SJCRH30 (cell line): ENCODE measurements at regions not wholly inside any gene's neighbourhood (a gene's known extent, or its start where the extent isn't known, plus 50 kb on each side); places are given as distances from the start of the nearest gene placed in this dataset.
"Not testable (repeated sequence)": the region's sequence is repeated elsewhere in the genome, so short reads cannot be mapped to it uniquely, and the experiment has no call there.

ENCODE experiments used
- DNase-seq, 2 experiments: peaks; one replicate each; pipeline ENCODE4 v3.0.0-alpha.2; 2015 to 2020
- H3K27ac ChIP-seq: fragments of 250-450 bp; sonication (Bioruptor Pico); 2 replicates; pipeline ENCODE4 v1.5.1; 2020; ENCODE audit warnings: mild to moderate bottlenecking, moderate library complexity
- H3K27me3 ChIP-seq: fragments of 250-450 bp; sonication (Bioruptor Pico); 2 replicates; pipeline ENCODE4 v1.5.1; 2020; ENCODE audit warnings: mild to moderate bottlenecking, moderate library complexity
- H3K36me3 ChIP-seq: fragments of 250-450 bp; sonication (Bioruptor Pico); 2 replicates; pipeline ENCODE4 v1.5.1; 2020; ENCODE audit warnings: mild to moderate bottlenecking, moderate library complexity
- H3K4me1 ChIP-seq: fragments of 250-450 bp; sonication (Bioruptor Pico); 2 replicates; pipeline ENCODE4 v1.5.1; 2020; ENCODE audit warnings: mild to moderate bottlenecking, moderate library complexity
- H3K4me3 ChIP-seq: fragments of 250-450 bp; sonication (Bioruptor Pico); 2 replicates; pipeline ENCODE4 v1.5.1; 2020; ENCODE audit warnings: mild to moderate bottlenecking, moderate library complexity
- H3K9me3 ChIP-seq: fragments of 250-450 bp; sonication (Bioruptor Pico); replicated peaks from 2 replicates; pipeline ENCODE4 v1.5.1; 2020; ENCODE audit warnings: mild to moderate bottlenecking, moderate library complexity

GRCh38 chr7:68963552-68963951 lies 634.7 kb upstream of the AUTS2 start:
- DNase-seq, result no peak
- H3K27me3 ChIP-seq, result peaks cover 3% of the 10 kb centered on the region; the same call in 1 of the 2 replicates
- no peak overlapping the region for H3K27ac ChIP-seq
- H3K36me3 ChIP-seq, result no peaks in the 10 kb centered on the region
- no peak overlapping the region for H3K4me3 ChIP-seq
- H3K4me1 ChIP-seq, result no peaks in the 10 kb centered on the region
- no peaks in the 10 kb centered on the region for H3K9me3 ChIP-seq

- Histone ChIP-seq H3K9me3 (no peaks in the 10 kb centered on the region), H3K4me3 (no peak overlapping the region), H3K27me3 (peaks cover 3% of the 10 kb centered on the region; the same call in 1 of the 2 replicates), H3K36me3 (no peaks in the 10 kb centered on the region), H3K27ac (no peak overlapping the region), H3K4me1 (no peaks in the 10 kb centered on the region)
- DNase-seq, result no peak
Measured at GRCh38 chr7:68964060-68964459, 634.2 kb upstream of the AUTS2 start.

- Histone ChIP-seq H3K36me3 (no peaks in the 10 kb centered on the region), H3K4me3 (no peak overlapping the region), H3K27me3 (0 out of 2 replicates have a peak, but pooled peaks cover 3% of the 10 kb centered on the region), H3K4me1 (no peaks in the 10 kb centered on the region), H3K27ac (no peak overlapping the region), H3K9me3 (no peaks in the 10 kb centered on the region)
- no peak for DNase-seq
Measured at GRCh38 chr7:68965351-68965750, 632.9 kb upstream of the AUTS2 start.

- H3K36me3 ChIP-seq, result no peaks in the 10 kb centered on the region
- no peak overlapping the region for H3K27ac ChIP-seq
- H3K27me3 ChIP-seq, result 0 out of 2 replicates have a peak, but pooled peaks cover 6% of the 10 kb centered on the region
- DNase-seq, result no peak
- no peaks in the 10 kb centered on the region for H3K9me3 ChIP-seq
- no peaks in the 10 kb centered on the region for H3K4me1 ChIP-seq
- H3K4me3 ChIP-seq, result no peak overlapping the region
Measured at GRCh38 chr7:68967598-68967997, 630.7 kb upstream of the AUTS2 start.

- H3K4me1 ChIP-seq, result no peaks in the 10 kb centered on the region
- no peak for DNase-seq
- no peaks in the 10 kb centered on the region for H3K9me3 ChIP-seq
- no peak overlapping the region for H3K4me3 ChIP-seq
- no peaks in the 10 kb centered on the region for H3K36me3 ChIP-seq
- no peak overlapping the region for H3K27ac ChIP-seq
- H3K27me3 ChIP-seq, result 0 out of 2 replicates have a peak, but pooled peaks cover 6% of the 10 kb centered on the region
Measured at GRCh38 chr7:68969571-68969970, 628.7 kb upstream of the AUTS2 start.

GRCh38 chr7:68971634-68972340 lies 626.5 kb upstream of the AUTS2 start:
- DNase-seq, result no peak
- H3K27me3 ChIP-seq, result 0 out of 2 replicates have a peak, but pooled peaks cover 3% of the 10 kb centered on the region
- no peaks in the 10 kb centered on the region for H3K4me1 ChIP-seq
- no peaks in the 10 kb centered on the region for H3K36me3 ChIP-seq
- no peaks in the 10 kb centered on the region for H3K9me3 ChIP-seq
- H3K4me3 ChIP-seq, result no peak overlapping the region
- H3K27ac ChIP-seq, result no peak overlapping the region

- no peaks in the 10 kb centered on the region for H3K4me1 ChIP-seq
- H3K27ac ChIP-seq, result no peak overlapping the region
- no peaks in the 10 kb centered on the region for H3K27me3 ChIP-seq
- DNase-seq, result no peak
- no peaks in the 10 kb centered on the region for H3K36me3 ChIP-seq
- H3K9me3 ChIP-seq, result no peaks in the 10 kb centered on the region
- H3K4me3 ChIP-seq, result no peak overlapping the region
Measured at GRCh38 chr7:68977385-68978055, 620.8 kb upstream of the AUTS2 start.

- no peak overlapping the region for H3K4me3 ChIP-seq
- no peak overlapping the region for H3K27ac ChIP-seq
- H3K36me3 ChIP-seq, result no peaks in the 10 kb centered on the region
- no peaks in the 10 kb centered on the region for H3K9me3 ChIP-seq
- no peak for DNase-seq
- no peaks in the 10 kb centered on the region for H3K27me3 ChIP-seq
- no peaks in the 10 kb centered on the region for H3K4me1 ChIP-seq
Measured at GRCh38 chr7:68978710-68979109, 619.6 kb upstream of the AUTS2 start.

GRCh38 chr7:68980011-68980410 lies 618.3 kb upstream of the AUTS2 start:
- H3K36me3 ChIP-seq, result no peaks in the 10 kb centered on the region
- H3K27me3 ChIP-seq, result no peaks in the 10 kb centered on the region
- H3K27ac ChIP-seq, result no peak overlapping the region
- H3K9me3 ChIP-seq, result no peaks in the 10 kb centered on the region
- DNase-seq, result no peak
- H3K4me1 ChIP-seq, result no peaks in the 10 kb centered on the region
- no peak overlapping the region for H3K4me3 ChIP-seq

GRCh38 chr7:68980432-68980831 lies 617.8 kb upstream of the AUTS2 start:
- not testable (repeated sequence) for H3K4me1 ChIP-seq, H3K27me3 ChIP-seq, H3K27ac ChIP-seq, DNase-seq, H3K9me3 ChIP-seq, H3K4me3 ChIP-seq, H3K36me3 ChIP-seq

GRCh38 chr7:68984306-68984705 lies 614.0 kb upstream of the AUTS2 start:
- H3K4me1 ChIP-seq, result no peaks in the 10 kb centered on the region
- DNase-seq, result no peak
- no peak overlapping the region for H3K4me3 ChIP-seq
- H3K27ac ChIP-seq, result no peak overlapping the region
- no peaks in the 10 kb centered on the region for H3K27me3 ChIP-seq
- no peaks in the 10 kb centered on the region for H3K9me3 ChIP-seq
- H3K36me3 ChIP-seq, result no peaks in the 10 kb centered on the region

GRCh38 chr7:68994841-68995240 lies 603.4 kb upstream of the AUTS2 start:
- no peaks in the 10 kb centered on the region for H3K36me3 ChIP-seq
- H3K27ac ChIP-seq, result no peak overlapping the region
- no peaks in the 10 kb centered on the region; the same call in 1 of the 2 replicates for H3K27me3 ChIP-seq
- no peak for DNase-seq
- no peaks in the 10 kb centered on the region for H3K4me1 ChIP-seq
- no peak overlapping the region for H3K4me3 ChIP-seq
- no peaks in the 10 kb centered on the region for H3K9me3 ChIP-seq

GRCh38 chr7:68998136-68998535 lies 600.1 kb upstream of the AUTS2 start:
- peaks cover 4% of the 10 kb centered on the region for H3K9me3 ChIP-seq
- no peak overlapping the region for H3K4me3 ChIP-seq
- no peaks in the 10 kb centered on the region for H3K4me1 ChIP-seq
- no peak for DNase-seq
- no peaks in the 10 kb centered on the region; the same call in 1 of the 2 replicates for H3K27me3 ChIP-seq
- no peaks in the 10 kb centered on the region for H3K36me3 ChIP-seq
- H3K27ac ChIP-seq, result no peak overlapping the region

- Histone ChIP-seq H3K27me3 (no peaks in the 10 kb centered on the region), H3K4me3 (no peak overlapping the region), H3K27ac (no peak overlapping the region), H3K4me1 (no peaks in the 10 kb centered on the region), H3K36me3 (no peaks in the 10 kb centered on the region), H3K9me3 (peaks cover 4% of the 10 kb centered on the region)
- DNase-seq, result no peak
Measured at GRCh38 chr7:69002416-69002815, 595.9 kb upstream of the AUTS2 start.

GRCh38 chr7:69012149-69012548 lies 586.1 kb upstream of the AUTS2 start:
- no peaks in the 10 kb centered on the region for H3K27me3 ChIP-seq
- no peaks in the 10 kb centered on the region for H3K36me3 ChIP-seq
- no peaks in the 10 kb centered on the region for H3K4me1 ChIP-seq
- H3K9me3 ChIP-seq, result no peaks in the 10 kb centered on the region
- no peak overlapping the region for H3K27ac ChIP-seq
- DNase-seq, result no peak
- no peak overlapping the region for H3K4me3 ChIP-seq

- Histone ChIP-seq H3K4me3 (no peak overlapping the region), H3K9me3 (peaks cover 3% of the 10 kb centered on the region; the same call in 1 of the 2 replicates), H3K36me3 (no peaks in the 10 kb centered on the region), H3K4me1 (no peaks in the 10 kb centered on the region), H3K27ac (no peak overlapping the region), H3K27me3 (no peaks in the 10 kb centered on the region)
- DNase-seq, result no peak
Measured at GRCh38 chr7:69017208-69017607, 581.1 kb upstream of the AUTS2 start.
